ENCODE measurements at regions not wholly inside any gene's neighbourhood (a gene's known extent, or its start where the extent isn't known, plus 50 kb on each side); places are given as distances from the start of the nearest gene placed in this dataset.
A peak's percentile ranks its signal among the peaks of the same experiment; 100 is the strongest.

DNA sequence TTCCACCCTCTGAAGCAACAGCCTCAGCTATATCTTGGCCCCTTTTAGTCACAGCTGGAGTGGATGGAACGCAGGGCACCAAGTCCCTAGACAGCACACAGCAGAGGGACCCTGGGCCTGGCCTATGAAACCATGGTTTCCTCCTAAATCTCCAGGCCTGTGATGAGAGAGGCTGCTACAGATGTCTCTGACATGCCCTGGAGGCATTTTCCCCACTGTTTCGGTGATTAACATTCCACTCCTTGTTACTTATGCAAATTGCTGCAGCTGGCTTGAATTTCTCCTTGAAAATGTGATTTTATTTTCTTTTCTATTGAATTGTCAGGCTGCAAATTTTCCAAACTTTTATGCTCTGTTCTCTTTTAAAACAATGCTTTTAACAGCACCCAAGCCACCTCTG lies 384.8 kb downstream of the PRR16 start:
- H3K4me1 ChIP-seq = no peaks in the 10 kb centered on the region
- no peak overlapping the region for H3K4me3 ChIP-seq (ENCODE audit: low read depth, low read length)
- DNase-seq = no peak
- H3K36me3 ChIP-seq = no peaks in the 10 kb centered on the region
- no peaks in the 10 kb centered on the region for H3K27me3 ChIP-seq
- H3K9me3 ChIP-seq = no peaks in the 10 kb centered on the region
- TF ChIP-seq, protein P1, sequence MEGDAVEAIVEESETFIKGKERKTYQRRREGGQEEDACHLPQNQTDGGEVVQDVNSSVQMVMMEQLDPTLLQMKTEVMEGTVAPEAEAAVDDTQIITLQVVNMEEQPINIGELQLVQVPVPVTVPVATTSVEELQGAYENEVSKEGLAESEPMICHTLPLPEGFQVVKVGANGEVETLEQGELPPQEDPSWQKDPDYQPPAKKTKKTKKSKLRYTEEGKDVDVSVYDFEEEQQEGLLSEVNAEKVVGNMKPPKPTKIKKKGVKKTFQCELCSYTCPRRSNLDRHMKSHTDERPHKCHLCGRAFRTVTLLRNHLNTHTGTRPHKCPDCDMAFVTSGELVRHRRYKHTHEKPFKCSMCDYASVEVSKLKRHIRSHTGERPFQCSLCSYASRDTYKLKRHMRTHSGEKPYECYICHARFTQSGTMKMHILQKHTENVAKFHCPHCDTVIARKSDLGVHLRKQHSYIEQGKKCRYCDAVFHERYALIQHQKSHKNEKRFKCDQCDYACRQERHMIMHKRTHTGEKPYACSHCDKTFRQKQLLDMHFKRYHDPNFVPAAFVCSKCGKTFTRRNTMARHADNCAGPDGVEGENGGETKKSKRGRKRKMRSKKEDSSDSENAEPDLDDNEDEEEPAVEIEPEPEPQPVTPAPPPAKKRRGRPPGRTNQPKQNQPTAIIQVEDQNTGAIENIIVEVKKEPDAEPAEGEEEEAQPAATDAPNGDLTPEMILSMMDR (IDR thresholded peaks at IDR 0.05; ENCODE audit: low read depth, low read length) = no peak

DNA sequence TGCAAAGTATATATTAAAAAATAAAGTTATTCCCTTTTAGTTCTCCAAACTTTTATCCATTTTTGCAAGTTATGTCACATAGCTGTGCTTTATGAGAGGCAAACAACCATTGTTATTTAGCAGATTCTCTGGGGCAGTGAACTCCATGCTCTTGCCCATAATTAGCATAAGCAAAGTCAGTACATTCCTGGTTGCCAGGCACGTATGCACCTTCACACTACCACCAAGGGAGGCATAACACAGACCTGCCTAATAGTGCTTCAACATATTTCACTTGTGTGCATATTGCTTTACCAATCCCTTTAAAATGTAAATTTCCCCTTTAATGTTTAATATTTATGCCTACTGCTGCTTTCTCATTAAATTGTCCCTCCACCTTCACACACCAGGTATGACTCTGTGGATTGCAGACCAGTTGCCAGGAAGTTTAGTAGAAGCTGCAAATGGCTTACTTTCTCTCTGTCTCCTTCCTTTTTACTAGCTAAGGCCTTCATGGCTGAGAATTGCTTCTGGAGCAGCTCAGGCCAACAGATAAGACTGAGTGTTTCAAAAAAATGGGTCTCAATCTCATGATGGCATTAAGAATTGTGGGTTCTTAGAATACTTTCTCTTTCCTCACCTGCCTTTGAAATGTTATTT lies 388.2 kb downstream of the PRR16 start:
- H3K27me3 ChIP-seq = no peaks in the 10 kb centered on the region
- DNase-seq = no peak
- TF ChIP-seq, protein P1 (IDR thresholded peaks at IDR 0.05; ENCODE audit: low read depth, low read length) = no peak
- no peaks in the 10 kb centered on the region for H3K4me1 ChIP-seq
- H3K36me3 ChIP-seq = no peaks in the 10 kb centered on the region
- H3K9me3 ChIP-seq = no peaks in the 10 kb centered on the region
- H3K4me3 ChIP-seq (ENCODE audit: low read depth, low read length) = no peak overlapping the region

DNA sequence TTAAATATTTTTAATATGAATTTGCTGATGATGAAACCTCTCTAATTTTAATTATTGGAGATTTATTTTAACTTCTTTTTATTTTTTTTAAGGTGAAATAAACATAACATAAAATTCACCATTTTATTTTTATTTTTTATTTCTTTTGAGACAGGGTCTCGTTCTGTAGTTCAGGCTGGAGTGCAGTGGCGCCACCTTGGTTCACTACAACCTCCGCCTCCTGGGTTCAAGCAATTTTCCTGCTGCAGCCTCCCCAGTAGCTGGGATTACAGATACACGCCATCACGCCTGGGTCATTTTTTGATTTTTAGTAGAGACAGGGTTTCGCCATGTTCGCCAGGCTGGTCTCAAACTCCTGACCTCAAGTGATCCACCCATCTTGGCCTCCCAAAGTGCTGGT lies 402.9 kb downstream of the PRR16 start:
- no peak for DNase-seq
- Histone ChIP-seq H3K4me3 (ENCODE audit: low read depth, low read length) (no peak overlapping the region), H3K9me3 (no peaks in the 10 kb centered on the region), H3K36me3 (no peaks in the 10 kb centered on the region), H3K4me1 (0 out of 2 replicates have a peak, but pooled peaks cover 3% of the 10 kb centered on the region), H3K27me3 (no peaks in the 10 kb centered on the region)
- TF ChIP-seq, protein P1 (IDR thresholded peaks at IDR 0.05; ENCODE audit: low read depth, low read length) = no peak

DNA sequence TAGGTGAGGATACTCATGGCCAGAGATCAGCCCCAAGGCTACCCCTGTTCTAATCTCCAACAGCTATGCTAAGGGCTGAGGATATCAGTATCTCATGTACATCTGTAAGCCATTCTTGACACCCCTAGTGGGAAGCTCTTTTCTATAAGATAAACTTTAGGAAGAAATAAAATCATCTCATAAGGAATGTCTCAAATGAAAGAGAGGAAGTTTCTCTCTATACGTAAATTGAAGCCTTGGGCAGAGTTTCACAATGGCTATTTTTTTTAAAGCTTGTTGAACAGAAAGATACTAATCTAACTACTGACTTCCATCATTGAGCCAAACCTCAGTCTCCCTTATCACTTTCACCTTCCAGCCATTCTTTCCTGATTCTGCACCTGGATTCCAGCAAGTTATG lies 405.7 kb downstream of the PRR16 start:
- TF ChIP-seq, protein P1 (IDR thresholded peaks at IDR 0.05; ENCODE audit: low read depth, low read length) = no peak
- no peak overlapping the region for H3K4me3 ChIP-seq (ENCODE audit: low read depth, low read length)
- DNase-seq = no peak

DNA sequence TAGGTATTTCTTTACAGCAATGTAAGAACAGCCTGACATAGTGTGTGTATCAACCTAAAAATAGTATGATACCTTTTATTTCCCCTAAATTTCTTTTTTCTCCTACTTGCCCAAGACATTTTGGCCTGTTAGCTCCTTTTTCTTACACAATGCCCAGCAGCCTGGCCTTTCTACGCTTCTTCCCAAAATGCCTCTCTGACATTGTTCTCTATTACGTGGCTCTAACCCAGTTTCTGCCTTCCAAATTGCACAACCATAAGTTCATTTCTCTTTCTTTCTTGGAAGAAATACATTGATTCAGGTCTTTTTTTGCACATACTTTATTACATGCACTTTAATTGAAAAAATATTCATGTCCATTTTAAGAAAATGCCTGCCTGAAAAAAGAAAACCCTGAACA lies 408.2 kb downstream of the PRR16 start:
- no peaks in the 10 kb centered on the region for H3K9me3 ChIP-seq
- no peak overlapping the region for H3K4me3 ChIP-seq (ENCODE audit: low read depth, low read length)
- TF ChIP-seq, protein P1 (IDR thresholded peaks at IDR 0.05; ENCODE audit: low read depth, low read length) = no peak
- DNase-seq = no peak
- H3K27me3 ChIP-seq = no peaks in the 10 kb centered on the region
- no peaks in the 10 kb centered on the region; the same call in 1 of the 2 replicates for H3K36me3 ChIP-seq
- H3K4me1 ChIP-seq = peaks cover 16% of the 10 kb centered on the region

More for the DNA sequence above, 405.7 kb downstream of the PRR16 start:
- Histone ChIP-seq H3K27me3 (no peaks in the 10 kb centered on the region), H3K36me3 (no peaks in the 10 kb centered on the region; the same call in 1 of the 2 replicates), H3K4me1 (peaks cover 19% of the 10 kb centered on the region), H3K9me3 (no peaks in the 10 kb centered on the region)

DNA sequence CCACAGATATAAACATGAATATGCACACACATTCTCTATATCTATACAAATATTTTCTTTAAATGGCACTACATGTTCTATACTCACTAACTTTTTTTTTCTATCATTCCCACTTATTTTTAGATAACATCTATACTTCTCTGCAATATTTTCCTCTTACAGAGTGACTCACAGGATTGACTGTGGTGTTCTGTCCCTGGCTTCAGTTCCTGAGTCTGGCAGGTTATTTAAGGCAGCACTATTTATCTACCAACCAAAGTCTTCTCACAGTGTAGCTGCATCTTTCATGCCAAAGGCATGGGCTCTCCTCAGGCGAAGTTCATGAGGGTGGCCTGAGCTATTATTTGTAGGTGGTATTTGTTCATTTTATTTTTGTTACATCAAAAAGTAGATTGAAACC lies 409.0 kb downstream of the PRR16 start:
- Histone ChIP-seq H3K4me3 (ENCODE audit: low read depth, low read length) (no peak overlapping the region), H3K9me3 (no peaks in the 10 kb centered on the region), H3K4me1 (peaks cover 16% of the 10 kb centered on the region), H3K36me3 (no peaks in the 10 kb centered on the region; the same call in 1 of the 2 replicates), H3K27me3 (no peaks in the 10 kb centered on the region)
- peak; percentile 34 for DNase-seq
- TF ChIP-seq, protein P1 (IDR thresholded peaks at IDR 0.05; ENCODE audit: low read depth, low read length) = no peak
